ENCODE measurements at regions not wholly inside any gene's neighbourhood (a gene's known extent, or its start where the extent isn't known, plus 50 kb on each side); places are given as distances from the start of the nearest gene placed in this dataset.
"Not testable (repeated sequence)": the region's sequence is repeated elsewhere in the genome, so short reads cannot be mapped to it uniquely, and the experiment has no call there.

DNA sequence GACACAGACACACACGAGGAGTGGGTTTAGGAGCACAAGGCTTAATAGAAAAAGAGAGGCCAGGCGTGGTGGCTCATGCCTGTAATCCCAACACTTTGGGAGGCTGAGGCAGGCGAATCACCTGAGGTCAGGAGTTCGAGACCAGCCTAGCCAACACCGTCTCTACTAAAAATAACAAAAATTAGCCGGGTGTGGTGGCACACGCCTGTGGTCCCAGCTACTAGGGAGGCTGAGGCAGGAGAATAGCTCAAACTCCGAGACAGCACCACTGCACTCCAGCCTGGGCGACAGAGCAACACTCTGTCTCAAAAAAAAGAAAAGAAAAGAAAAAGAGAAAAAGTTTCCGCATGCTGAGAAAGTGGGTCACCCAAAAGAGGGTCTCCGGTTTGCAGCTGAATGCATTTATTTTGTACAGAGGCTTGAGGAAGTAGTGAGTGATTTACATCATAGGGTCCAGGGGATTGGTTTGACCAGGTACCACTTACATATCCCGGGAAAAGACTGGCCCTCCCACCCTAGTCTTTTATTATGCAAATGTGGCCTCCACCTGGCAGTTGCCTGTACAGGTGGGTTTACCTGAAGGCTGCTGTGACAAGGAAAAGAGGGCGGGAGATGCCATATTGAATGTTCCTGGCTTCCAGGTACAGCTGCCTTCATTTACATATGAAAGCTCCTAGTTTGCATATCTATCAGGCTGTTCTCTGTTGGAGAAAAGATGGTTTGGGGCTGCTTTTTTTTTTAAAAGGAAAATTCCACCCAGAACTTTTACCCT is 366.2 kb upstream of the GRAMD2B start:
- ChIA-PET POLR2A (no interaction called here), CTCF (no interaction called here)
- no peaks in the 10 kb centered on the region for H3K4me1 ChIP-seq
- peaks cover 2% of the 10 kb centered on the region; the same call in 1 of the 3 replicates for H3K9me3 ChIP-seq
- H3K27ac ChIP-seq, result no peak overlapping the region
- FAIRE-seq (no peak), DNase-seq (ENCODE audit: low read depth in 1 of 2, low spot score in 1 of 2) (no peak), ATAC-seq (no peak)
- WGBS (ENCODE audit: missing lambda C conversion rate), result 15% methylated on average over 13 of the region's 13 CpGs
- H3K4me2 ChIP-seq, result no peak overlapping the region
- no peak overlapping the region for H3K4me3 ChIP-seq
- no peak for TF ChIP-seq POLR2AphosphoS2 (conservative IDR thresholded peaks at IDR 0.05; ENCODE audit: low read length)
- no peak for TF ChIP-seq MAFK (IDR thresholded peaks at IDR 0.05; ENCODE audit: partially characterized antibody)

GRCh38 chr5:126058392-126058791 is 364.8 kb upstream of the GRAMD2B start:
- WGBS (ENCODE audit: missing lambda C conversion rate), result 7% methylated on average over 5 of the region's 5 CpGs
- H3K27ac ChIP-seq; H3K4me1 ChIP-seq; H3K4me3 ChIP-seq; ATAC-seq; H3K4me2 ChIP-seq; H3K9me3 ChIP-seq; DNase-seq (ENCODE audit: low read depth in 1 of 2, low spot score in 1 of 2); POLR2A ChIA-PET; FAIRE-seq: not testable (repeated sequence)
- CTCF ChIA-PET, result interaction anchor here (0.7 to 1.2 kb wide), 2 partner anchors 11 to 21 kb away, joined by 3 to 4 read pairs; no protein-coding TSS in a partner anchor
- TF ChIP-seq MAFK (IDR thresholded peaks at IDR 0.05; ENCODE audit: partially characterized antibody), result peak; percentile 13

- no peak for TF ChIP-seq RARB (CRISPR knock-in tag; IDR thresholded peaks at IDR 0.05)
- TF ChIP-seq E2F6 (IDR thresholded peaks at IDR 0.05; ENCODE audit: borderline replicate concordance, low read depth), result no peak
- TF ChIP-seq HOXB5 (CRISPR knock-in tag; IDR thresholded peaks at IDR 0.05), result no peak
- TF ChIP-seq BHLHE40 (IDR thresholded peaks at IDR 0.05; ENCODE audit: low read depth, low read length), result no peak
- no peak for TF ChIP-seq MAFK (IDR thresholded peaks at IDR 0.05; ENCODE audit: partially characterized antibody)
- no peak for TF ChIP-seq CHD4 (IDR thresholded peaks at IDR 0.05; ENCODE audit: borderline replicate concordance)
- no peak for TF ChIP-seq KDM1A (IDR thresholded peaks at IDR 0.05; ENCODE audit: low read depth)
- TF ChIP-seq, protein P1, sequence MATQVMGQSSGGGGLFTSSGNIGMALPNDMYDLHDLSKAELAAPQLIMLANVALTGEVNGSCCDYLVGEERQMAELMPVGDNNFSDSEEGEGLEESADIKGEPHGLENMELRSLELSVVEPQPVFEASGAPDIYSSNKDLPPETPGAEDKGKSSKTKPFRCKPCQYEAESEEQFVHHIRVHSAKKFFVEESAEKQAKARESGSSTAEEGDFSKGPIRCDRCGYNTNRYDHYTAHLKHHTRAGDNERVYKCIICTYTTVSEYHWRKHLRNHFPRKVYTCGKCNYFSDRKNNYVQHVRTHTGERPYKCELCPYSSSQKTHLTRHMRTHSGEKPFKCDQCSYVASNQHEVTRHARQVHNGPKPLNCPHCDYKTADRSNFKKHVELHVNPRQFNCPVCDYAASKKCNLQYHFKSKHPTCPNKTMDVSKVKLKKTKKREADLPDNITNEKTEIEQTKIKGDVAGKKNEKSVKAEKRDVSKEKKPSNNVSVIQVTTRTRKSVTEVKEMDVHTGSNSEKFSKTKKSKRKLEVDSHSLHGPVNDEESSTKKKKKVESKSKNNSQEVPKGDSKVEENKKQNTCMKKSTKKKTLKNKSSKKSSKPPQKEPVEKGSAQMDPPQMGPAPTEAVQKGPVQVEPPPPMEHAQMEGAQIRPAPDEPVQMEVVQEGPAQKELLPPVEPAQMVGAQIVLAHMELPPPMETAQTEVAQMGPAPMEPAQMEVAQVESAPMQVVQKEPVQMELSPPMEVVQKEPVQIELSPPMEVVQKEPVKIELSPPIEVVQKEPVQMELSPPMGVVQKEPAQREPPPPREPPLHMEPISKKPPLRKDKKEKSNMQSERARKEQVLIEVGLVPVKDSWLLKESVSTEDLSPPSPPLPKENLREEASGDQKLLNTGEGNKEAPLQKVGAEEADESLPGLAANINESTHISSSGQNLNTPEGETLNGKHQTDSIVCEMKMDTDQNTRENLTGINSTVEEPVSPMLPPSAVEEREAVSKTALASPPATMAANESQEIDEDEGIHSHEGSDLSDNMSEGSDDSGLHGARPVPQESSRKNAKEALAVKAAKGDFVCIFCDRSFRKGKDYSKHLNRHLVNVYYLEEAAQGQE (IDR thresholded peaks at IDR 0.05), result no peak
- Histone ChIP-seq H3K27ac (no peak overlapping the region), H3K4me1 (no peaks in the 10 kb centered on the region), H3K9me3 (no peaks in the 10 kb centered on the region), H3K4me2 (no peak overlapping the region), H3K4me3 (no peak overlapping the region)
- ChIA-PET CTCF (no interaction called here), POLR2A (no interaction called here)
- no peak for ATAC-seq
- 4% methylated on average over 1 of the region's 1 CpG for WGBS (ENCODE audit: missing lambda C conversion rate)
- no peak for FAIRE-seq
- no peak for DNase-seq (ENCODE audit: low read depth in 1 of 2, low spot score in 1 of 2)
Measured at GRCh38 chr5:126062398-126063221, 360.6 kb upstream of the GRAMD2B start.

DNA sequence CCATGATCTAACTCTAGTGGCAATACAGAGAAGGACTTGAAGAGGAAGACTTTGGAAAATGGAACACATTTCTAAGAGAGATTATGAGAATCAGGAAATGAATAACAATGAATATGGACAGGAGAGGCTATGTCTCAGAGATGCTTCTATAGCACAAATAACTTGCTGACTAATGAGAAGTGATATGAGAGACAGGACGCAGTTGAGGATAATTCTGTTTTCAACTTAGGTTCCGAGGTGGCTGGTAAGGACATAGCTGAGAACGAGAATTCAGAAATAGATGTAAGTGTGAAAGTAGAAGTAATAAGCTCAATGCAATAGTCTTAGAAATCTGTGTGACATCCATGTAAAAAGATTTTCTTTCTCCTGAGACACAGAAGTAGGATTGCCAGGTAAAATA is 358.1 kb upstream of the GRAMD2B start:
- no peaks in the 10 kb centered on the region for H3K9me3 ChIP-seq
- ATAC-seq (no peak), DNase-seq (ENCODE audit: low read depth in 1 of 2, low spot score in 1 of 2) (no peak), FAIRE-seq (no peak)
- TF ChIP-seq MAFK (IDR thresholded peaks at IDR 0.05; ENCODE audit: partially characterized antibody), result peak; percentile 43
- TF ChIP-seq BHLHE40 (IDR thresholded peaks at IDR 0.05; ENCODE audit: low read depth, low read length), result no peak
- ChIA-PET CTCF (no interaction called here), POLR2A (no interaction called here)
- WGBS (ENCODE audit: missing lambda C conversion rate), result 11% methylated on average over 3 of the region's 3 CpGs
- H3K27ac ChIP-seq, result no peak overlapping the region
- H3K4me1 ChIP-seq, result no peaks in the 10 kb centered on the region
- H3K4me3 ChIP-seq, result no peak overlapping the region
- H3K4me2 ChIP-seq, result no peak overlapping the region
